ENCODE measurements at regions not wholly inside any gene's neighbourhood (a gene's known extent, or its start where the extent isn't known, plus 50 kb on each side); places are given as distances from the start of the nearest gene placed in this dataset.

DNA sequence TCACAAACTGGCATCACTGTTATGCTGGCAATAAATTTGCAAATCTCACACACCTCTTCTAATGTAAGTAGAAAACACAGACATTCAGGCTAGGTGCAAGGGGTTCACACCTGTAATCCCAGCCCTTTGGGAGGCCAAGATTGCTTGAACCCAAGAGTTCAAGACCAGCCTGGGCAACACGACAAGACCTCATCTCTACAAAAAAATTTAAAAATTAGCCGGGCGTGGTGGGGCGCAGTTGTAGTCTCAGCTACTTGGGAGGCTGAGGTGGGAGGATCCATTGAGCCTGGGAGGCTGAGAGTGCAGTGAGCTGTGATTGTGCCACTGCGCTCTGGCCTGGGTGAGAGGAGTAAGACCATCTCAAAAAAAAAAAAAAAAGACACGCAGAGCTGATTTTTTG lies 83.1 kb upstream of the ENPP6 start:
- DNase-seq (no peak), ATAC-seq (no peak)
- Histone ChIP-seq H3K27me3 (no peaks in the 10 kb centered on the region), H3K4me3 (no peak overlapping the region), H3K27ac (no peak overlapping the region), H3K36me3 (no peaks in the 10 kb centered on the region), H3K9me3 (no peaks in the 10 kb centered on the region), H3K4me1 (no peaks in the 10 kb centered on the region)
- TF ChIP-seq POLR2A (IDR thresholded peaks at IDR 0.05), result no peak
- intact Hi-C loops (cut with DNase I; ENCODE audit: low total_unique reads), result no loop called here
- in situ Hi-C loops (cut with MboI; ENCODE audit: low sequenced_read_pairs in 4 of 4), result no loop called here

DNA sequence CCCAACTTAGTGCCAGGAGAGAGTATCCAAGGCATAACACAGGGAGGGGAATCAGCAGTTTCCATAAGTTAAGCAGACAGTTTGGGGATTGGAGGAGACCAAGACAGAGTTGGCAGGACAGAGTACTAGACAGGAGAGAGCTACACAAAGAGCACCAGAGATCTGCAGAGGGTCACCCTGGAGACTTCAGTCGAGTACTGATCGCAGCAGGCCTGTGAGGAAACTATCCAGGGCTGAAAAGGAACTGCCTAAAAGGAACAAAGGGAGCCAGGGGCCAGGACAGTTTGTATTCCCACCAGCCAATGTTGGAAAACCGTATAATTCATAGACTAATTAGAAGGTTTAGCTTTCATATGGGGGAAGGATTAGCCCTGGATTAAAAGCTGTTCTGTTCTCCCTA lies 80.6 kb upstream of the ENPP6 start:
- Histone ChIP-seq H3K27ac (no peak overlapping the region), H3K27me3 (no peaks in the 10 kb centered on the region), H3K4me3 (no peak overlapping the region), H3K9me3 (no peaks in the 10 kb centered on the region), H3K4me1 (no peaks in the 10 kb centered on the region), H3K36me3 (no peaks in the 10 kb centered on the region)
- no peak for DNase-seq
- in situ Hi-C loops (cut with MboI; ENCODE audit: low sequenced_read_pairs in 4 of 4) (no loop called here), intact Hi-C loops (cut with DNase I; ENCODE audit: low total_unique reads) (no loop called here)
- ATAC-seq, result no peak
- no peak for TF ChIP-seq POLR2A (IDR thresholded peaks at IDR 0.05)
- TF ChIP-seq, protein P1, sequence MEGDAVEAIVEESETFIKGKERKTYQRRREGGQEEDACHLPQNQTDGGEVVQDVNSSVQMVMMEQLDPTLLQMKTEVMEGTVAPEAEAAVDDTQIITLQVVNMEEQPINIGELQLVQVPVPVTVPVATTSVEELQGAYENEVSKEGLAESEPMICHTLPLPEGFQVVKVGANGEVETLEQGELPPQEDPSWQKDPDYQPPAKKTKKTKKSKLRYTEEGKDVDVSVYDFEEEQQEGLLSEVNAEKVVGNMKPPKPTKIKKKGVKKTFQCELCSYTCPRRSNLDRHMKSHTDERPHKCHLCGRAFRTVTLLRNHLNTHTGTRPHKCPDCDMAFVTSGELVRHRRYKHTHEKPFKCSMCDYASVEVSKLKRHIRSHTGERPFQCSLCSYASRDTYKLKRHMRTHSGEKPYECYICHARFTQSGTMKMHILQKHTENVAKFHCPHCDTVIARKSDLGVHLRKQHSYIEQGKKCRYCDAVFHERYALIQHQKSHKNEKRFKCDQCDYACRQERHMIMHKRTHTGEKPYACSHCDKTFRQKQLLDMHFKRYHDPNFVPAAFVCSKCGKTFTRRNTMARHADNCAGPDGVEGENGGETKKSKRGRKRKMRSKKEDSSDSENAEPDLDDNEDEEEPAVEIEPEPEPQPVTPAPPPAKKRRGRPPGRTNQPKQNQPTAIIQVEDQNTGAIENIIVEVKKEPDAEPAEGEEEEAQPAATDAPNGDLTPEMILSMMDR (IDR thresholded peaks at IDR 0.05 in 4 of 5, conservative IDR thresholded peaks at IDR 0.05 in 1 of 5), result no peak

DNA sequence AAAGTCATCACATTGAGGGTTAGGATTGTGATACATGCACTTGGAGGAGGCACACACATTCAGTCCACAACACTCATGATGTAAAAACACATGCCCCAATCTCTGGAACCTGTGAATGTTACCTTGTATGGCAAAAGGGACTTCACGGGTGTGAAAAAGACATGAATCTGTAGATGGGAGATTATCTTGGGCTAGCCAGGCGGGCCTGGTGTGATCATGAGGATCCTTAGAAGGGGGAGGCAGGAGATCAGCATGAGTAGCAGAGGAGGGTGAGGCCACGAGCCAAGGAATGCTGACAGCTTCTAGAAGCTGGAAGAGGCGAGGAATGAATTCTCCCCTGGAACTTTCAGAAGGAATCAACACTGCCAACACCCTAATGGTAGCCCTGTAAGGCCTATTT lies 77.5 kb upstream of the ENPP6 start:
- no peaks in the 10 kb centered on the region for H3K27me3 ChIP-seq
- H3K4me1 ChIP-seq, result no peaks in the 10 kb centered on the region
- intact Hi-C loops (cut with DNase I; ENCODE audit: low total_unique reads) (no loop called here), in situ Hi-C loops (cut with MboI; ENCODE audit: low sequenced_read_pairs in 4 of 4) (no loop called here)
- no peak overlapping the region for H3K4me3 ChIP-seq
- no peaks in the 10 kb centered on the region for H3K9me3 ChIP-seq
- no peak for ATAC-seq
- TF ChIP-seq, protein P1 (IDR thresholded peaks at IDR 0.05 in 4 of 5, conservative IDR thresholded peaks at IDR 0.05 in 1 of 5), result no peak
- no peak for TF ChIP-seq POLR2A (IDR thresholded peaks at IDR 0.05)
- H3K27ac ChIP-seq, result no peak overlapping the region
- DNase-seq, result no peak
- H3K36me3 ChIP-seq, result no peaks in the 10 kb centered on the region

DNA sequence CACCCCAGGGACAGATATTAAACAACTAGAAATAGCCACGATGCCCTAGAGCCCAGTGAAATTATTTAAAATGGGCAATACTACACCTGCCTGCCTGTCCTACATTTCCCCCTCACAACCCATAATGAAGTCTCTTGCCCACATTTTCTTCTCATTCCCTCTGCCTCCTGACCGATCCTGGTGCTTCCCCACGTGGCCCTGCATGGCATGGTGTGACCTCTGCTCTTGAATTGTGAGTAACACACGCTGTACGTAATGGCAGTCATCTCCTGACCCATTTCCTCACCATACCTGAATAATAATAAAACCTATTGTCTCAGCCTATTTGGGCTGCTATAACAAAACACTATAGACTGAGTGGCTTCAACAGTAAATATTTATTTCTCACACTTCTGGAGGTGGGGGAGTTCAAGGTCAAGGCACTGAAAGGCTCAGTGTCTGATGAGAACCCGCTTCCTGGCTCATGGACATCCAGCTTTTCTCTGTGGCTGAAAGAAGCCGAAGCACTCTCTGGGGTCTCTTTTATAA lies 77.0 kb upstream of the ENPP6 start:
- TF ChIP-seq, protein P1 (IDR thresholded peaks at IDR 0.05 in 4 of 5, conservative IDR thresholded peaks at IDR 0.05 in 1 of 5), result no peak
- TF ChIP-seq POLR2A (IDR thresholded peaks at IDR 0.05), result no peak
- Histone ChIP-seq H3K9me3 (no peaks in the 10 kb centered on the region), H3K36me3 (no peaks in the 10 kb centered on the region), H3K27ac (no peak overlapping the region), H3K4me3 (no peak overlapping the region), H3K27me3 (no peaks in the 10 kb centered on the region), H3K4me1 (no peaks in the 10 kb centered on the region)
- in situ Hi-C loops (cut with MboI; ENCODE audit: low sequenced_read_pairs in 4 of 4) (no loop called here), intact Hi-C loops (cut with DNase I; ENCODE audit: low total_unique reads) (no loop called here)
- no peak for DNase-seq
- ATAC-seq, result no peak

DNA sequence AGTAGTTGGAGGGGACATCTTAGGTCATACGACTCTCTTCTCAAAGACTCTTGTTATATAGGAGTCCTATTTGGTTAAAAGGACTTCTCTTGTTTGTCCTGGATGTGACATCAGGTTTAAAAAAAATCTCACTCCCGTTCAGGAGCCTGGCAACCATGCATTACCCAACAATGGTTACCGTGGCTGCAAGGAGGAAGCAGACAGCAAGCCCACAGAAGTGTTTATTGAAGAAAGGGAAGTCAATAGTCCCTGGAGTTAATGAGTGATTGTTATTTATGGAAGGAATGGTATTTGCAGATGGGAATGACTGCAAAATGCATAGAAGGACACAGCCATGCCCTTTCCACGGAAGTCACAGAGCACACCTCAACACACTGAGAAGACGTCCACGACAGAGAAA lies 75.9 kb upstream of the ENPP6 start:
- no peaks in the 10 kb centered on the region for H3K27me3 ChIP-seq
- no peak for ATAC-seq
- no peak for DNase-seq

More for the DNA sequence above, 75.9 kb upstream of the ENPP6 start:
- in situ Hi-C loops (cut with MboI; ENCODE audit: low sequenced_read_pairs in 4 of 4), result no loop called here
- Histone ChIP-seq H3K27ac (no peak overlapping the region), H3K4me3 (no peak overlapping the region), H3K36me3 (no peaks in the 10 kb centered on the region), H3K4me1 (no peaks in the 10 kb centered on the region), H3K9me3 (no peaks in the 10 kb centered on the region)
- no peak for TF ChIP-seq POLR2A (IDR thresholded peaks at IDR 0.05)
- TF ChIP-seq, protein P1 (IDR thresholded peaks at IDR 0.05 in 4 of 5, conservative IDR thresholded peaks at IDR 0.05 in 1 of 5), result no peak
- intact Hi-C loops (cut with DNase I; ENCODE audit: low total_unique reads), result no loop called here

All from gastrocnemius medialis (tissue), 4 donors.